ENCODE measurements at regions not wholly inside any gene's neighbourhood (a gene's known extent, or its start where the extent isn't known, plus 50 kb on each side); places are given as distances from the start of the nearest gene placed in this dataset.

DNA sequence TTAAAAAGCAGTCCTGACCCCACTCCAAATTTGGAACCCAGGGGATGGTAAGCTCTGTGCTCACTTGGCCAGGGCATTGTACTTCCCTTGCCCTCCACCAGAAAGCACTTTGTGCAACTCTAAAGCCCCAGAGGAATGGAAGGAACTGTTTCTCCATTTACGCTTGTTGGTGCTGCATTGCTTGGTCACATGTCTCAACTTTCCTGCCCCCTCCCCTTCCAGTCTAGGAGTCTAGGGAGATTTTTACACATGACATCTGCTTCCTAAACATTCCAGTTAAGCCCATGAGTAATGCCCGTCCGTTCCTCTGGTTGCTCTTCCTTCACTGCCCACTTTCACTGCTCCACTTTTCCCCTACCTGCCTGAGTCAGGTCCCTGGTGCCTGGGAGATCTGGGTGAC lies 92.6 kb upstream of the MAP1LC3B2 start:
- no peak for TF ChIP-seq CTCF (IDR thresholded peaks at IDR 0.05)
- no peak for TF ChIP-seq POLR2A (IDR thresholded peaks at IDR 0.05)

Measured in adrenal gland (tissue), 5 donors.